ENCODE measurements at regions not wholly inside any gene's neighbourhood (a gene's known extent, or its start where the extent isn't known, plus 50 kb on each side); places are given as distances from the start of the nearest gene placed in this dataset.
"Not testable (repeated sequence)": the region's sequence is repeated elsewhere in the genome, so short reads cannot be mapped to it uniquely, and the experiment has no call there.

- no peak for FAIRE-seq
Measured at GRCh38 chrX:35625714-35626113, 172.4 kb upstream of the MAGEB16 start.

DNA sequence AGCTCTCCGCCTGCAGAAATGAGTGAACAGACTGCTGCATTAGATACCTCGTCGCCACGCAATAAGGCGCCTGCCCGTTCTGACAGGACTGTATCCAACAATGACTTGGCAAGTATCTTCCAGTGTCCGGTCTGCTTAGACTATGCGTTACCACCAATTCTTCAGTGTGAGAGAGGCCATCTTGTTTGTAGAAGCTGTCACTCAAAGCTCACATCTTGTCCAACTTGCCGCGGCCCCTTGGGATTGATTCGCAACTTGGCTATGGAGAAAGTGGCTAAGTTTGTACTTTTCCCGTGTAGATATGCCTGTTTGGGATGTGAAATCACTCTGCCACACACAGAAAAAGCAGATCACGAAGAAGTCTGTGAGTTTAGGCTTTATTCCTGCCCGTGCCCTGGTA lies 172.0 kb upstream of the MAGEB16 start:
- FAIRE-seq, result no peak

GRCh38 chrX:35635971-35636370 lies 162.2 kb upstream of the MAGEB16 start:
- FAIRE-seq, result not testable (repeated sequence)

DNA sequence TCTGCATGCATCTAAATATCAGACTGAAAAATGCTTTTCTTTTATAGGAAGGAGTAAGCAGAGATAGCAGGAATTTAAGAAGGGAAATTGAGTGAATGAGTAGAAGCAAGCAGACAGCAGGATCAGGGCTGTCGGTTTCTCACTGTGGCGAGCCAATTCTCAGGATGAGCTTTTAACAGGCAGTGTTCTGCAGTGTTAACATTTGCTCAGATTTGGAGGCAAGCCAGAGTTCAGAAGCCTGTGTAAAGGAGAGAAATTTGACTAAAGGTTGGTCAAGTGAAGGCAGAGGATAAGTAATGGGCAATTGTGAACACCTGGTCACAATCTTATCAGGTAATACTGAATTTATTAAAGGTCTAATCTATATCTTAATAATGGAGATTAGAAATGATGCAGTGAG lies 133.3 kb upstream of the MAGEB16 start:
- FAIRE-seq, result no peak

DNA sequence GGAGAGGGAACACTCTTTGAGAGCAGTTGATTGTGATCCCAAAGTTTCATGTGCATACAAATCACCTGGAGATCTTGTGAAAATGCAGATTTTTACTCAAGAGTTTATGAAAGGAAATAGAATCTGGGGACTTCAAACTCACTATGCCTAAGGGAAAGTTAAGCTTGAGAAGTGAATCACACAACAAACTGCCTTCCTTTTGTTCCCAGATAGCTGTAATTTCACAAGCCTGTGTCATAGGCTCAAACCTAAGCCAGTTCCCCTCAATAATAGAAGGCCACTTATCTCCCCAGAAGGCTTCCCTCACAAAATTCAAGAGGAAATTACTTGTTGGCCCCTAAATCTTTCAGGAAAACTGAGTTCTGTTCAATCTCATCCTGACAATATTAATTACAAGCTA lies 132.8 kb upstream of the MAGEB16 start:
- FAIRE-seq, result no peak

GRCh38 chrX:35670889-35671288 lies 127.3 kb upstream of the MAGEB16 start:
- FAIRE-seq, result no peak

- no peak for FAIRE-seq
Measured at GRCh38 chrX:35675151-35675550, 123.0 kb upstream of the MAGEB16 start.

- no peak for FAIRE-seq
Measured at GRCh38 chrX:35680940-35681346, 117.2 kb upstream of the MAGEB16 start.

GRCh38 chrX:35682476-35682875 lies 115.7 kb upstream of the MAGEB16 start:
- FAIRE-seq, result no peak

GRCh38 chrX:35696760-35697234 lies 101.3 kb upstream of the MAGEB16 start:
- FAIRE-seq, result no peak

DNA sequence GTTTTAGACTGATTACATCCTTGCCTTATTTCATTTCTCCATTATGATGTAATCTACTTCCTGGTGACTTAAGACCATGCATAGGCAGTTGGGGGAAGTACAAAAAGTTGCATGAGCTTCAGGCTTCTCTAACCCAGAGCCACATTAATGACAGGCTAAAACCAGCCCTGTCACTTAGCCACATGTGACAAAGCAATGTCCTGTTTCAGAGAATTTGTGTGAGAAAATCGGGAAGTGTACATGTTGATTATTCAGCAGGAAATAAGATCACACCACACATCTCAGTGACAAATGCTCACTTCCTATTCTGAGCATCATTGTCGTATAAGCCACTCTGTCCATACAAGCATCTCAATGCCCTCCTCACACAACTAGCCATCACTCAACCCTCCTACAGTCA lies 98.5 kb upstream of the MAGEB16 start:
- FAIRE-seq, result no peak

DNA sequence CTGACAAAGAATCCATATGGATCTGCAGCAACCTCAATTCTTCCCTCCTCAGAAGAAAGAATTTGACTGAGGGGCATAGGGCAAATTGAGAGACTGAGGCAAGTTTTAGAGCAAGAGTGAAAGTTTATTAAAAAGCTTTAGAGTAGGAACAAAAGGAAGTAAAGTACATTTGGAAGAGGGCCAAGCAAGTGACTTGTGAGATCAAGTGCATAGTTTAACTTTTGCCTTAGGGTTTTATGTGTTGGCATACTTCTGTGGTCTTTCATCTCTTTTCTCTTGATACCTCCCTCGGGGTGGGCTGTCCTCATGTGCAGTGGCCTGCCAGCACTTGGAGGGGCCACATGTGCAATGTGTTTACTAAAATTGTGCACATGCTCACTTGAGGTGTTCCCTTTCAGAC lies 98.0 kb upstream of the MAGEB16 start:
- no peak for FAIRE-seq

DNA sequence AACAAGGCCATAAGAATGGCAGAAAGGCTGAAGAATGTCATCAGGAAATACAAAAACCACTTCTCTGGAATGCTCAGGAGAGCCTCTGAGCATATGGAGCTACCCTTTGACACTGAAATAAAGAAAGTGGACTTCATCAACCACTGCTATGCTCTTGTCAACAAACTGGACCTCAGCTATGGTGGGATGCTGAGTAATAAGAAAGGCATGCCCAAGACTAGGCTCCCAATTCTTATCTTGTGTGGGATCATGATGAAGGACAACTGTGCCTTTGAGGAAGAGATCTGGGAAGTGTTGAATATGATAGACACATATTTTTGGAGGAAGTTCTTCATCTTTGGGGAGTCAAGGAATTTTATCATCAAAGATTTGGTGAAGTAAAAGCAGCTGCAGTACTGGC lies 86.9 kb upstream of the MAGEB16 start:
- FAIRE-seq, result no peak

DNA sequence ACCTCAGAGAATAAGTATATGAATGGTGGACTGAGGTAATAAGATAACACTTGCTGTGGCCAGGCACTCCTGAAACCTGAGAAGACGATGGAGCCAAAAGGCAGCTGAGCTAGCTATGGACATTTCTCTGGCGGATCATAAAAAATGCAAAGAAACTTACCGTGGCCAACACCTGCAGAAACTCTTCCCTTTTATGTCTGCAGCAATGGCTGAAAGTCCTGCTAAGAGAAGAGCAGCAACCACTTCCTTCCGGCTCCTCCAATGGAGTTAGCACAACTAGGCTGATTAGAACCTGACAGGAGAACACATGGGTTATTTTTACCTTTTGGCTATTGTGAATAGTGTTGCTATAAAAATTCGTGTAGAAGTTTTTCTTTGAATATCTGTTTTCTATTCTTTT lies 76.0 kb upstream of the MAGEB16 start:
- FAIRE-seq, result no peak

GRCh38 chrX:35726176-35726575 lies 72.0 kb upstream of the MAGEB16 start:
- no peak for FAIRE-seq

DNA sequence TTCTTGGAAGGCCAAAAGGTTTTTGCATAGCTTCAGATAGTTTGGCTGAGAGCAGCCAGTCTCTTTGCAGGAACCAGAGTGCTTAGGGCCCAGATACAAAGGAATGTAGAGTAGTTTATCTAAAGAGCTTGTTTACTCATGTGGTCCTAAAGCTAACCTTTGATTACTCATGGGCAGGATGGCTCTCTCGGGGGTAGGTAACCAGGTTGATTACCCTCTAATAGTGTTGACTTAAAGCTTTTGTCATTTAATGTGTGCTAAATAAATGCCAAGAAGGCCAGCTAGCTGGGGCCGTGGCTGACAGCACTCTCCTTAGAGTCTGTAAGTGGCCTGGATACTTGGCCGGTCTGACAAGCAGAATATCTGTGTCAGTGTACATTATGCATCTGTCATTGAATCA lies 69.7 kb upstream of the MAGEB16 start:
- no peak for FAIRE-seq

DNA sequence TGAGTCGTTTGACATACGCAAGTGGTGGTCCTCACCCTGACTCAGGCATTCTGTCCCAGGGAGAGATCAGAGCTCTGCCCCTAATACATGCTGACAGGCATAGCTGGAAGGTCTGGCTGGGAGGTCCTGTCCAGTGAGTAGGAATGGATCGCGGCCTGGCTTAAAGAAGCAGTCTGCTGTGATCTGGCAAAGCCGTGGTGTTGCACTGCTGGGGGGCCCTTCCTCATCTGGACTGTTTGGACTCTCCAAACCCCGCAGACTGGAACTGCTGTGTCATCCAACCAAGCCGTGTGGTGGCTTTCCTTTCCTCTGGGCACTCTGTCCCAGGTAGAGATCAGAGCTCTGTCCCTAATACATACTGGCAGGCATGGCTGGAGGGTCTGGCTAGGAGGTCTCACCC lies 64.3 kb upstream of the MAGEB16 start:
- no peak for FAIRE-seq

- no peak for FAIRE-seq
Measured at GRCh38 chrX:35741142-35741541, 57.0 kb upstream of the MAGEB16 start.

DNA sequence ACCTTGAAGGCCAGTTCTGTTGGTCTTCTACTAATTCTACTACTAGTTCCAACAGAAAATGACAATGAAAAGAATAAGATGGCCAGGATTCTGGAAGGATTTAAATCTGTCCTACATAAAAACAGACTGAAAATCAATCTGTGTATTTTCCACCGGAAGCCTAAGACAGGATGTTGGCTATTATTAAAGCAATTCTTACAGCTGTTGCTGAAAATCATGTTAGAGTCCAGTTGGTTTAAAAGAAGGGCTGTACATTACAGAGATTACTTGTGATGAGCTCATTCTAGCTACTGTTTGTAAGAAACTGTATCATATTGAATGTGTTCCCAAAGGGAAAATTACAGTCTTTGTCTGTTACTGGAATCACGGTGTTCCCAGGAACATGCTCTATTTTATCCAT lies 54.8 kb upstream of the MAGEB16 start:
- FAIRE-seq, result no peak

All from islet of Langerhans (tissue), 1 donor.